SU-DHL-6 (cell line): ENCODE measurements at regions not wholly inside any gene's neighbourhood (a gene's known extent, or its start where the extent isn't known, plus 50 kb on each side); places are given as distances from the start of the nearest gene placed in this dataset.

Source experiments
- CTCF ChIP-seq: fragments of 200-600 bp; sonication (generic); IDR thresholded peaks from one replicate; pipeline ENCODE4 v1.5.1; 2017; ENCODE audit warnings: antibody characterized with exemption, mild to moderate bottlenecking, low read length, moderate library complexity; ENCODE audit not compliant: insufficient read depth, poor library complexity, severe bottlenecking
- EZH2phosphoT487 ChIP-seq: fragments of 200-600 bp; sonication (generic), shearing (Covaris generic); conservative IDR thresholded peaks from 2 replicates; pipeline ENCODE4 v1.6.1; 2018; ENCODE audit warnings: mild to moderate bottlenecking, antibody characterized with exemption, low read length, moderate library complexity, mixed read lengths

GRCh38 chr13:99642841-99643240 is 141.6 kb downstream of the TM9SF2 start:
- TF ChIP-seq CTCF (no peak), EZH2phosphoT487 (no peak)
